Keratinocyte (primary cell): ENCODE measurements at regions not wholly inside any gene's neighbourhood (a gene's known extent, or its start where the extent isn't known, plus 50 kb on each side); places are given as distances from the start of the nearest gene placed in this dataset.

Experiments used
- DNase-seq: peaks from one replicate; pipeline ENCODE4 v3.0.0-alpha.2; 2011; ENCODE audit warnings: low read depth, missing footprints, low spot score
- FAIRE-seq: peaks from 2 replicates; lab custom pipeline; 2011; peaks lifted over from hg19 to GRCh38; lab: Jason Lieb, UNC
- H2AFZ ChIP-seq: 2 replicates; pipeline ENCODE4 v1.6.0; 2012; ENCODE audit warnings: low read length, control low read depth, inconsistent platforms; ENCODE audit not compliant: control insufficient read depth
- H3K27ac ChIP-seq: 2 replicates; pipeline ENCODE4 v1.5.1; 2011; ENCODE audit warnings: low read length; ENCODE audit not compliant: control insufficient read depth, insufficient read depth
- H3K27me3 ChIP-seq: 3 replicates; pipeline ENCODE4 v1.6.0; 2011; ENCODE audit warnings: low read length; ENCODE audit not compliant: control insufficient read depth, insufficient read depth; ENCODE audit errors: extremely low read depth
- H3K36me3 ChIP-seq, 2 experiments: 2 replicates in 1 of 2; 3 replicates in 1 of 2; pipeline ENCODE4 v1.5.1; 2011; ENCODE audit warnings: low read length in 2 of 2, mild to moderate bottlenecking in 1 of 2; ENCODE audit not compliant: control insufficient read depth in 2 of 2, insufficient read depth in 2 of 2; ENCODE audit errors: extremely low read depth in 1 of 2
- H3K4me1 ChIP-seq: 3 replicates; pipeline ENCODE4 v1.5.1; 2011; ENCODE audit warnings: low read length; ENCODE audit not compliant: control insufficient read depth, insufficient read depth; ENCODE audit errors: extremely low read depth
- H3K4me2 ChIP-seq: 3 replicates; pipeline ENCODE4 v1.6.0; 2011; ENCODE audit warnings: low read depth, low read length; ENCODE audit not compliant: control insufficient read depth, insufficient read depth; ENCODE audit errors: extremely low read depth
- H3K4me3 ChIP-seq, 3 experiments: fragments of 200-600 bp in 1 of 3; sonication (generic) in 1 of 3; 2 replicates in 2 of 3; 3 replicates in 1 of 3; pipeline ENCODE4 v1.5.1; 2011 to 2016; ENCODE audit warnings: low read length in 3 of 3, mild to moderate bottlenecking in 3 of 3, control low read depth in 2 of 3, inconsistent platforms in 1 of 3, low read depth in 1 of 3, mixed read lengths in 1 of 3, mixed run types in 1 of 3, moderate library complexity in 1 of 3; ENCODE audit not compliant: control insufficient read depth in 2 of 3, insufficient read depth in 2 of 3; ENCODE audit errors: extremely low read depth in 1 of 3
- H3K79me2 ChIP-seq: 2 replicates; pipeline ENCODE4 v1.6.0; 2012; ENCODE audit warnings: low read length; ENCODE audit not compliant: control insufficient read depth, insufficient read depth
- H3K9ac ChIP-seq: 3 replicates; pipeline ENCODE4 v1.6.0; 2011; ENCODE audit warnings: low read length; ENCODE audit not compliant: control insufficient read depth, insufficient read depth; ENCODE audit errors: extremely low read depth
- H3K9me1 ChIP-seq: 3 replicates; pipeline ENCODE4 v1.6.0; 2011; ENCODE audit warnings: low read length; ENCODE audit not compliant: control insufficient read depth, insufficient read depth; ENCODE audit errors: extremely low read depth
- H3K9me3 ChIP-seq: 2 replicates; pipeline ENCODE4 v1.5.1; 2012; ENCODE audit warnings: low read depth, low read length; ENCODE audit not compliant: control insufficient read depth
- H4K20me1 ChIP-seq: 3 replicates; pipeline ENCODE4 v1.6.0; 2011; ENCODE audit warnings: low read length; ENCODE audit not compliant: control insufficient read depth, insufficient read depth; ENCODE audit errors: extremely low read depth
- CTCF ChIP-seq, 3 experiments: IDR thresholded peaks in 1 of 3; conservative IDR thresholded peaks in 1 of 3; optimal IDR thresholded peaks in 1 of 3; 2 replicates in 2 of 3; 3 replicates in 1 of 3; pipeline versions ENCODE3 to v1.5.1; 2011; ENCODE audit warnings: low read length in 3 of 3, mild to moderate bottlenecking in 3 of 3, moderate library complexity in 2 of 3, control low read depth in 1 of 3, inconsistent platforms in 1 of 3; ENCODE audit not compliant: insufficient read depth in 2 of 3; ENCODE audit errors: extremely low read depth in 1 of 3
- EZH2 ChIP-seq: IDR thresholded peaks from one replicate; pipeline ENCODE4 v1.6.1; 2012; ENCODE audit warnings: inconsistent platforms, mild to moderate bottlenecking, low read length, moderate library complexity
- dilution Hi-C: fragments of 300-500 bp; cut with MboI; formaldehyde crosslinking; loops from one replicate; pipeline ENCODE4 v1.7.0; 2020; ENCODE audit warnings: low sequenced_read_pairs; ENCODE audit not compliant: extremely low pct_ligation_motif_present

GRCh38 chr2:96438589-96438988 is 66.6 kb downstream of the NEURL3 start:
- DNase-seq (no peak), FAIRE-seq (no peak)
- H3K79me2 ChIP-seq: no peaks in the 10 kb centered on the region
- H3K27me3 ChIP-seq: no peaks in the 10 kb centered on the region
- no peak overlapping the region for H3K4me3 ChIP-seq
- no peak overlapping the region for H3K9ac ChIP-seq
- H2AFZ ChIP-seq: no peak overlapping the region
- no peak overlapping the region for H3K27ac ChIP-seq
- dilution Hi-C loops: no loop called here
- no peaks in the 10 kb centered on the region for H3K4me1 ChIP-seq
- H3K9me1 ChIP-seq: no peaks in the 10 kb centered on the region
- no peaks in the 10 kb centered on the region for H3K9me3 ChIP-seq
- H4K20me1 ChIP-seq: no peaks in the 10 kb centered on the region
- H3K36me3 ChIP-seq: no peaks in the 10 kb centered on the region
- TF ChIP-seq EZH2 (no peak), CTCF (optimal IDR thresholded peaks at IDR 0.05 in 1 of 3, IDR thresholded peaks at IDR 0.05 in 1 of 3, conservative IDR thresholded peaks at IDR 0.05 in 1 of 3; ENCODE audit: extremely low read depth in 1 of 3, insufficient read depth in 2 of 3, low read length in 3 of 3) (no peak)
- no peak overlapping the region for H3K4me2 ChIP-seq

GRCh38 chr2:96437512-96437911 is 67.6 kb downstream of the NEURL3 start:
- TF ChIP-seq EZH2 (no peak), CTCF (optimal IDR thresholded peaks at IDR 0.05 in 1 of 3, IDR thresholded peaks at IDR 0.05 in 1 of 3, conservative IDR thresholded peaks at IDR 0.05 in 1 of 3; ENCODE audit: extremely low read depth in 1 of 3, insufficient read depth in 2 of 3, low read length in 3 of 3) (no peak)
- Histone ChIP-seq H4K20me1 (no peaks in the 10 kb centered on the region), H3K4me1 (no peaks in the 10 kb centered on the region), H2AFZ (no peak overlapping the region), H3K79me2 (no peaks in the 10 kb centered on the region), H3K27ac (no peak overlapping the region), H3K27me3 (no peaks in the 10 kb centered on the region), H3K36me3 (no peaks in the 10 kb centered on the region), H3K4me3 (no peak overlapping the region), H3K9me1 (no peaks in the 10 kb centered on the region), H3K4me2 (no peak overlapping the region), H3K9me3 (no peaks in the 10 kb centered on the region), H3K9ac (no peak overlapping the region)
- FAIRE-seq: no peak
- dilution Hi-C loops: no loop called here
- DNase-seq: no peak
